ENCODE measurements at regions not wholly inside any gene's neighbourhood (a gene's known extent, or its start where the extent isn't known, plus 50 kb on each side); places are given as distances from the start of the nearest gene placed in this dataset.
A peak's percentile ranks its signal among the peaks of the same experiment; 100 is the strongest.

GRCh38 chr2:64328415-64328722 is 125.6 kb upstream of the LGALSL start:
- Histone ChIP-seq H3K27ac (peak overlapping the region in 3 of 4 donors; percentile 71 to 81 (median 80)), H3K9me3 (no peaks in the 10 kb centered on the region), H3K36me3 (no peaks in the 10 kb centered on the region), H3K4me1 (peaks cover 0 to 32% (median 20%) of the 10 kb centered on the region in 4 donors), H3K27me3 (no peaks in the 10 kb centered on the region), H3K4me3 (no peak overlapping the region)
- 77 to 82% methylated on average over 8 of the region's 8 CpGs for WGBS, 2 donors
- TF ChIP-seq POLR2A (IDR thresholded peaks at IDR 0.05): no peak
- TF ChIP-seq POLR2AphosphoS5 (IDR thresholded peaks at IDR 0.05): no peak
- TF ChIP-seq CTCF (IDR thresholded peaks at IDR 0.05): no peak
- no peak for TF ChIP-seq EP300 (IDR thresholded peaks at IDR 0.05)
- intact Hi-C loops (cut with DNase I): loop anchor here (1.0 to 5.0 kb wide), 3 partner anchors 96 to 279 kb away; partner anchors contain the start of gene PELI1
- no peak for DNase-seq

DNA sequence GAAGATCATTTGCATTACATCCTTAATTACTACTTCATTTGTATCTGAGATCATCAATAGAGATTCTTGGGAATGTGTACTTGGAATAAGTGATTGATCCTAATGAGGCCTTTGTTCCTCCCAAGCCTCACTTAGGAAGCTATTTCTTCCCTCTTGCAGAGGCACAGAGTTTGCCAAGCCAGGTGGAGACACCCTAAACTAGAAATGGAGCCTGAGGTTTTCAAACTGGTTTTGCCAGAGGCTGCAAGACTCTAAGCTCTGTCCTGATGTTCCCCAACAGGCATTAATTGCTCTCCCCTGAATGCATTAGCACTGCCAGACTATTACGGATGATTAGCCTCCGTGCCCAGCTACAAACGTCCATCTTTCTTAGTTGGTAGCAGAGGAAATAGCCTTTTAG is 125.2 kb upstream of the LGALSL start:
- 87 to 90% methylated on average over 3 of the region's 3 CpGs for WGBS, 2 donors
- no peak for DNase-seq
- intact Hi-C loops (cut with DNase I): loop anchor here (1.0 to 5.0 kb wide), 3 partner anchors 96 to 279 kb away; partner anchors contain the start of gene PELI1
- peak overlapping the region in 1 of 4 donors; percentile 80 for H3K27ac ChIP-seq
- H3K4me3 ChIP-seq: no peak overlapping the region
- H3K9me3 ChIP-seq: no peaks in the 10 kb centered on the region
- H3K27me3 ChIP-seq: no peaks in the 10 kb centered on the region
- H3K36me3 ChIP-seq: no peaks in the 10 kb centered on the region
- TF ChIP-seq POLR2A (IDR thresholded peaks at IDR 0.05): no peak
- TF ChIP-seq EP300 (IDR thresholded peaks at IDR 0.05): no peak
- TF ChIP-seq CTCF (IDR thresholded peaks at IDR 0.05): no peak
- no peak for TF ChIP-seq POLR2AphosphoS5 (IDR thresholded peaks at IDR 0.05)
- peaks cover 0 to 32% (median 20%) of the 10 kb centered on the region in 4 donors for H3K4me1 ChIP-seq

GRCh38 chr2:64329848-64330247 is 124.1 kb upstream of the LGALSL start:
- Histone ChIP-seq H3K4me3 (no peak overlapping the region), H3K27ac (peak overlapping the region; percentile 60 to 79 (median 62)), H3K27me3 (no peaks in the 10 kb centered on the region), H3K36me3 (no peaks in the 10 kb centered on the region), H3K9me3 (no peaks in the 10 kb centered on the region), H3K4me1 (peaks cover 0 to 32% (median 20%) of the 10 kb centered on the region in 4 donors)
- no peak for TF ChIP-seq POLR2AphosphoS5 (IDR thresholded peaks at IDR 0.05)
- no peak for TF ChIP-seq EP300 (IDR thresholded peaks at IDR 0.05)
- no peak for TF ChIP-seq POLR2A (IDR thresholded peaks at IDR 0.05)
- no peak for TF ChIP-seq CTCF (IDR thresholded peaks at IDR 0.05)
- WGBS, 2 donors: 6 to 45% methylated on average over 2 of the region's 2 CpGs
- no peak for DNase-seq
- intact Hi-C loops (cut with DNase I): loop anchor here (5.0 kb wide), 4 partner anchors 98 to 542 kb away; partner anchors contain the start of gene PELI1

- Histone ChIP-seq H3K27ac (peak overlapping the region; percentile 60 to 79 (median 62)), H3K4me1 (peaks cover 0 to 32% (median 20%) of the 10 kb centered on the region in 4 donors), H3K9me3 (no peaks in the 10 kb centered on the region), H3K4me3 (peak overlapping the region in 2 of 4 donors; percentile 29 to 37), H3K36me3 (no peaks in the 10 kb centered on the region), H3K27me3 (no peaks in the 10 kb centered on the region)
- 15 to 19% methylated on average over 10 of the region's 10 CpGs for WGBS, 2 donors
- DNase-seq: peak; percentile 91
- intact Hi-C loops (cut with DNase I): loop anchor here (1.0 to 5.0 kb wide), 5 partner anchors 26 to 542 kb away; no protein-coding TSS in a partner anchor
- TF ChIP-seq POLR2AphosphoS5 (IDR thresholded peaks at IDR 0.05) (no peak), POLR2A (IDR thresholded peaks at IDR 0.05) (no peak), EP300 (IDR thresholded peaks at IDR 0.05) (no peak), CTCF (IDR thresholded peaks at IDR 0.05) (peak; percentile 87 to 91 (median 90))
Observed at GRCh38 chr2:64330281-64331113, 123.5 kb upstream of the LGALSL start.
